Liver (tissue), 8 donors: ENCODE measurements at regions not wholly inside any gene's neighbourhood (a gene's known extent, or its start where the extent isn't known, plus 50 kb on each side); places are given as distances from the start of the nearest gene placed in this dataset.

Source experiments
- DNase-seq: peaks from one replicate; pipeline ENCODE4 v3.0.0-alpha.2; 2017; ENCODE audit warnings: low spot score
- H3K27ac ChIP-seq, 2 donors: one replicate each; pipeline ENCODE4 v1.7.0; 2013; ENCODE audit warnings: inconsistent platforms in 2 of 2, low read length in 2 of 2, control low read depth in 1 of 2, low read depth in 1 of 2, mild to moderate bottlenecking in 1 of 2
- H3K27me3 ChIP-seq, 4 donors: one replicate each; pipeline versions ENCODE4 v1.6.1 to v1.7.0; 2013; ENCODE audit warnings: low read length in 3 of 4, inconsistent platforms in 1 of 4, mild to moderate bottlenecking in 1 of 4, moderate library complexity in 1 of 4; ENCODE audit not compliant: control insufficient read depth in 4 of 4, insufficient read depth in 4 of 4
- H3K36me3 ChIP-seq, 4 donors: one replicate each; pipeline versions ENCODE4 v1.6.1 to v1.7.0; 2013; ENCODE audit warnings: low read length in 3 of 4, mild to moderate bottlenecking in 3 of 4, low read depth in 1 of 4, moderate library complexity in 1 of 4; ENCODE audit not compliant: control insufficient read depth in 4 of 4, insufficient read depth in 3 of 4
- H3K4me1 ChIP-seq, 4 donors: one replicate each; pipeline versions ENCODE4 v1.6.1 to v1.7.0; 2013; ENCODE audit warnings: low read length in 3 of 4, mild to moderate bottlenecking in 3 of 4, moderate library complexity in 1 of 4; ENCODE audit not compliant: control insufficient read depth in 4 of 4, insufficient read depth in 4 of 4
- H3K4me3 ChIP-seq, 3 donors: one replicate each; pipeline versions ENCODE4 v1.6.1 to v1.7.0; 2013; ENCODE audit warnings: low read length in 3 of 3, control low read depth in 1 of 3, low read depth in 1 of 3, mild to moderate bottlenecking in 1 of 3
- H3K9ac ChIP-seq, 2 donors: one replicate each; pipeline ENCODE4 v1.7.0; 2013; ENCODE audit warnings: low read length in 2 of 2, mild to moderate bottlenecking in 2 of 2, moderate library complexity in 2 of 2, control low read depth in 1 of 2, low read depth in 1 of 2
- H3K9me3 ChIP-seq, 4 donors: one replicate each; pipeline versions ENCODE4 v1.6.1 to v1.7.0; 2013; ENCODE audit warnings: low read length in 3 of 4; ENCODE audit not compliant: control insufficient read depth in 4 of 4
- CTCF ChIP-seq: fragments of 150-350 bp; IDR thresholded peaks from 2 replicates; pipeline ENCODE4 v1.5.1; 2017; ENCODE audit warnings: improper control_type of control experiment, low read depth, low read length; ENCODE audit not compliant: missing input control
- EGR1 ChIP-seq, 2 donors: IDR thresholded peaks; 2 replicates each; pipeline ENCODE4 v1.6.1; 2016 to 2018; ENCODE audit warnings: antibody characterized with exemption in 2 of 2, low read depth in 2 of 2
- FOXA1 ChIP-seq: IDR thresholded peaks from 2 replicates; pipeline ENCODE4 v1.6.1; 2016; ENCODE audit warnings: antibody characterized with exemption
- FOXA2 ChIP-seq: IDR thresholded peaks from 2 replicates; pipeline ENCODE4 v1.6.1; 2016; ENCODE audit warnings: antibody characterized with exemption
- GABPA ChIP-seq, 2 donors: IDR thresholded peaks in 1 of 2; conservative IDR thresholded peaks in 1 of 2; 2 replicates each; pipeline ENCODE4 v1.6.1; 2016; ENCODE audit warnings: antibody characterized with exemption in 2 of 2, mild to moderate bottlenecking in 1 of 2, moderate library complexity in 1 of 2
- HNF4A ChIP-seq, 2 donors: conservative IDR thresholded peaks; 2 replicates each; pipeline ENCODE4 v1.6.1; 2016; ENCODE audit warnings: antibody characterized with exemption in 2 of 2, mild to moderate bottlenecking in 2 of 2
- HNF4G ChIP-seq: IDR thresholded peaks from 2 replicates; pipeline ENCODE4 v1.6.1; 2016; ENCODE audit warnings: antibody characterized with exemption
- JUND ChIP-seq, 2 donors: IDR thresholded peaks; 2 replicates each; pipeline ENCODE4 v1.6.1; 2016; ENCODE audit warnings: antibody characterized with exemption in 2 of 2
- NR2F2 ChIP-seq: IDR thresholded peaks from 2 replicates; pipeline ENCODE4 v1.6.1; 2016; ENCODE audit warnings: antibody characterized with exemption
- RAD21 ChIP-seq, 2 donors: IDR thresholded peaks; 2 replicates each; pipeline ENCODE4 v1.6.1; 2016; ENCODE audit warnings: antibody characterized with exemption in 2 of 2, mild to moderate bottlenecking in 2 of 2
- RXRA ChIP-seq, 2 donors: IDR thresholded peaks; 2 replicates each; pipeline ENCODE4 v1.6.1; 2017 to 2018; ENCODE audit warnings: antibody characterized with exemption in 2 of 2, mild to moderate bottlenecking in 1 of 2
- SP1 ChIP-seq: IDR thresholded peaks from 2 replicates; pipeline ENCODE4 v1.6.1; 2018; ENCODE audit warnings: antibody characterized with exemption, mild to moderate bottlenecking
- TAF1 ChIP-seq: conservative IDR thresholded peaks from 2 replicates; pipeline ENCODE4 v1.6.1; 2016; ENCODE audit warnings: antibody characterized with exemption, mild to moderate bottlenecking
- YY1 ChIP-seq: IDR thresholded peaks from 2 replicates; pipeline ENCODE4 v1.6.1; 2016; ENCODE audit warnings: antibody characterized with exemption, mild to moderate bottlenecking
- ZBTB33 ChIP-seq: IDR thresholded peaks from 2 replicates; pipeline ENCODE4 v1.6.1; 2016; ENCODE audit warnings: antibody characterized with exemption
- WGBS: extraction: QIAGEN DNeasy Blood & Tissue Kit; methylation state at CpG from one replicate; pipeline ENCODE4 v1.1.7; 2013; 5-methylcytosine and 5-hydroxymethylcytosine counted together
- TF ChIP-seq, protein P1 (sequence below): IDR thresholded peaks from 2 replicates; pipeline ENCODE4 v1.6.1; 2016; ENCODE audit warnings: antibody characterized with exemption, mild to moderate bottlenecking
- TF ChIP-seq, protein P2 (sequence below): IDR thresholded peaks from 2 replicates; pipeline ENCODE4 v1.6.1; 2016; ENCODE audit warnings: antibody characterized with exemption
- TF ChIP-seq, protein P3 (sequence below): IDR thresholded peaks from 2 replicates; pipeline ENCODE4 v1.6.1; 2016; ENCODE audit warnings: antibody characterized with exemption
- donor health status: healthy.
- donor health status: healthy.
- donor health status: healthy.
- donor health status: healthy.
- donor health status: healthy.

- WGBS = 44% methylated on average over 4 of the region's 4 CpGs
These were observed 472.5 kb downstream of the MTRR start for GRCh38 chr5:8341406-8341805.

More at GRCh38 chr5:8341406-8341805, 472.5 kb downstream of the MTRR start:
- Histone ChIP-seq H3K9me3 (no peaks in the 10 kb centered on the region), H3K9ac (no peak overlapping the region), H3K27ac (no peak overlapping the region), H3K27me3 (peaks cover 0 to 4% (median 0%) of the 10 kb centered on the region in 4 donors), H3K36me3 (no peaks in the 10 kb centered on the region), H3K4me1 (no peaks in the 10 kb centered on the region), H3K4me3 (no peak overlapping the region)
- DNase-seq = no peak
- TF ChIP-seq CTCF (no peak), HNF4G (no peak), TAF1 (no peak), SP1 (no peak), HNF4A (conservative IDR thresholded peaks at IDR 0.05) (no peak), FOXA2 (no peak), YY1 (no peak), FOXA1 (no peak), RXRA (IDR thresholded peaks at IDR 0.05) (no peak), JUND (IDR thresholded peaks at IDR 0.05) (no peak), ZBTB33 (no peak), RAD21 (IDR thresholded peaks at IDR 0.05) (no peak), EGR1 (IDR thresholded peaks at IDR 0.05; ENCODE audit: low read depth in 2 of 2) (no peak), NR2F2 (no peak), GABPA (IDR thresholded peaks at IDR 0.05 in 1 of 2, conservative IDR thresholded peaks at IDR 0.05 in 1 of 2) (no peak)
- TF ChIP-seq, protein P1, sequence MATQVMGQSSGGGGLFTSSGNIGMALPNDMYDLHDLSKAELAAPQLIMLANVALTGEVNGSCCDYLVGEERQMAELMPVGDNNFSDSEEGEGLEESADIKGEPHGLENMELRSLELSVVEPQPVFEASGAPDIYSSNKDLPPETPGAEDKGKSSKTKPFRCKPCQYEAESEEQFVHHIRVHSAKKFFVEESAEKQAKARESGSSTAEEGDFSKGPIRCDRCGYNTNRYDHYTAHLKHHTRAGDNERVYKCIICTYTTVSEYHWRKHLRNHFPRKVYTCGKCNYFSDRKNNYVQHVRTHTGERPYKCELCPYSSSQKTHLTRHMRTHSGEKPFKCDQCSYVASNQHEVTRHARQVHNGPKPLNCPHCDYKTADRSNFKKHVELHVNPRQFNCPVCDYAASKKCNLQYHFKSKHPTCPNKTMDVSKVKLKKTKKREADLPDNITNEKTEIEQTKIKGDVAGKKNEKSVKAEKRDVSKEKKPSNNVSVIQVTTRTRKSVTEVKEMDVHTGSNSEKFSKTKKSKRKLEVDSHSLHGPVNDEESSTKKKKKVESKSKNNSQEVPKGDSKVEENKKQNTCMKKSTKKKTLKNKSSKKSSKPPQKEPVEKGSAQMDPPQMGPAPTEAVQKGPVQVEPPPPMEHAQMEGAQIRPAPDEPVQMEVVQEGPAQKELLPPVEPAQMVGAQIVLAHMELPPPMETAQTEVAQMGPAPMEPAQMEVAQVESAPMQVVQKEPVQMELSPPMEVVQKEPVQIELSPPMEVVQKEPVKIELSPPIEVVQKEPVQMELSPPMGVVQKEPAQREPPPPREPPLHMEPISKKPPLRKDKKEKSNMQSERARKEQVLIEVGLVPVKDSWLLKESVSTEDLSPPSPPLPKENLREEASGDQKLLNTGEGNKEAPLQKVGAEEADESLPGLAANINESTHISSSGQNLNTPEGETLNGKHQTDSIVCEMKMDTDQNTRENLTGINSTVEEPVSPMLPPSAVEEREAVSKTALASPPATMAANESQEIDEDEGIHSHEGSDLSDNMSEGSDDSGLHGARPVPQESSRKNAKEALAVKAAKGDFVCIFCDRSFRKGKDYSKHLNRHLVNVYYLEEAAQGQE = no peak
- TF ChIP-seq, protein P2, sequence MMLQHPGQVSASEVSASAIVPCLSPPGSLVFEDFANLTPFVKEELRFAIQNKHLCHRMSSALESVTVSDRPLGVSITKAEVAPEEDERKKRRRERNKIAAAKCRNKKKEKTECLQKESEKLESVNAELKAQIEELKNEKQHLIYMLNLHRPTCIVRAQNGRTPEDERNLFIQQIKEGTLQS = no peak
- TF ChIP-seq, protein P3, sequence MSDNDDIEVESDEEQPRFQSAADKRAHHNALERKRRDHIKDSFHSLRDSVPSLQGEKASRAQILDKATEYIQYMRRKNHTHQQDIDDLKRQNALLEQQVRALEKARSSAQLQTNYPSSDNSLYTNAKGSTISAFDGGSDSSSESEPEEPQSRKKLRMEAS = no peak
